ENCODE measurements at regions not wholly inside any gene's neighbourhood (a gene's known extent, or its start where the extent isn't known, plus 50 kb on each side); places are given as distances from the start of the nearest gene placed in this dataset.

DNA sequence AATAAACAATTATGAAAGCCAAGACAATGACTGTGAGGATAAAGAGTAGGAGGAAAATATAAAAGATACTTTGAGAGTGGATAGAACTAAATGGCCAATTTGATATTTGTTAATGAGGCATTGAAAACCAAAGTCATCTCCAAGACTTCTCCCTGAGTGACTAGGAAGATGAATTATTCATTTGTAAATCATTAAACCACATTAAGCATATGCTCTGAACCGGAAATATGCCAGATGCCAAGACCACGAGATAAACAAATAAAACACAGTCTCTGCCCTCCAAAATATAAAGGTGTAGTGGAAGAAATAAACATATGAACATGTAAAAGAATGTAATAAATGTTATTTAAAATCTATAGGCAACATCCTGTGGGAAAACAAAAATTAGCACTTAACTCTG lies 78.8 kb downstream of the MRPL39 start:
- TF ChIP-seq, protein P1, sequence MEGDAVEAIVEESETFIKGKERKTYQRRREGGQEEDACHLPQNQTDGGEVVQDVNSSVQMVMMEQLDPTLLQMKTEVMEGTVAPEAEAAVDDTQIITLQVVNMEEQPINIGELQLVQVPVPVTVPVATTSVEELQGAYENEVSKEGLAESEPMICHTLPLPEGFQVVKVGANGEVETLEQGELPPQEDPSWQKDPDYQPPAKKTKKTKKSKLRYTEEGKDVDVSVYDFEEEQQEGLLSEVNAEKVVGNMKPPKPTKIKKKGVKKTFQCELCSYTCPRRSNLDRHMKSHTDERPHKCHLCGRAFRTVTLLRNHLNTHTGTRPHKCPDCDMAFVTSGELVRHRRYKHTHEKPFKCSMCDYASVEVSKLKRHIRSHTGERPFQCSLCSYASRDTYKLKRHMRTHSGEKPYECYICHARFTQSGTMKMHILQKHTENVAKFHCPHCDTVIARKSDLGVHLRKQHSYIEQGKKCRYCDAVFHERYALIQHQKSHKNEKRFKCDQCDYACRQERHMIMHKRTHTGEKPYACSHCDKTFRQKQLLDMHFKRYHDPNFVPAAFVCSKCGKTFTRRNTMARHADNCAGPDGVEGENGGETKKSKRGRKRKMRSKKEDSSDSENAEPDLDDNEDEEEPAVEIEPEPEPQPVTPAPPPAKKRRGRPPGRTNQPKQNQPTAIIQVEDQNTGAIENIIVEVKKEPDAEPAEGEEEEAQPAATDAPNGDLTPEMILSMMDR (IDR thresholded peaks at IDR 0.05): no peak
- no peak for TF ChIP-seq EZH2 (IDR thresholded peaks at IDR 0.05; ENCODE audit: borderline replicate concordance, insufficient read depth, low read depth, low read length, poor library complexity, severe bottlenecking)

Data from B cell (primary cell).